ENCODE measurements at regions not wholly inside any gene's neighbourhood (a gene's known extent, or its start where the extent isn't known, plus 50 kb on each side); places are given as distances from the start of the nearest gene placed in this dataset.

DNA sequence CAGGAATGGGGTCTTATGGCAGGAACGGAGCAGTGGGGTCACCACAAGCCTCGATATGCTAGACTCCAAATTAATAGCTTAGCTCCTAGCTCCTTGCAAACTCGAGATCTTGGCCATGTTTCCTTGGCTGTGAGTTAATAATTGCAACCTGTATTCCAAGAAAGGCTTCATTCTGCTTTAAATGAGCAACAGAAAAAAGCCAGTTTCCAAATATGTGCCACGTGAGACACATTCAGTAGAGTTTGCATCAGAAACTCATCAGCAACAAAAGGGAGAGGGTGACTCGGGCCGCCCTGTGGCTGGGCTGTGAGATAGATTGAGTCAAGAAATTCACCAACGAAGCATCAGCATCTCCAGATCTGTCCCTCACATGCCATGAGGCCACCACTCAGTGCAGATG, 112.0 kb downstream of the NPTX2 start:
- H3K79me2 ChIP-seq (ENCODE audit: low read length), result no peaks in the 10 kb centered on the region
- no peaks in the 10 kb centered on the region for H3K9me3 ChIP-seq (ENCODE audit: low read length)
- no peak overlapping the region for H3K4me2 ChIP-seq (ENCODE audit: low read length)
- ChIA-PET POLR2A (ENCODE audit: unreplicated experiment) (no interaction called here), CTCF (interaction anchor here (0.7 kb wide), 1 partner anchor 1057 kb away, joined by 7 read pairs; no protein-coding TSS in a partner anchor)
- no peaks in the 10 kb centered on the region for H3K9me2 ChIP-seq (replicated peaks; ENCODE audit: low read length)
- ATAC-seq (no peak), DNase-seq (no peak)
- H3K27me3 ChIP-seq (ENCODE audit: low read length), result peaks cover 17% of the 10 kb centered on the region
- intact Hi-C loops (cut with micrococcal nuclease), result no loop called here
- no peak overlapping the region for H3K9ac ChIP-seq (ENCODE audit: low read length)
- TF ChIP-seq EZH2 (IDR thresholded peaks at IDR 0.05; ENCODE audit: low read length, unreplicated experiment), result no peak
- no peak for TF ChIP-seq EZH2phosphoT487 (IDR thresholded peaks at IDR 0.05; ENCODE audit: borderline replicate concordance, low read length)
- TF ChIP-seq, protein P1, sequence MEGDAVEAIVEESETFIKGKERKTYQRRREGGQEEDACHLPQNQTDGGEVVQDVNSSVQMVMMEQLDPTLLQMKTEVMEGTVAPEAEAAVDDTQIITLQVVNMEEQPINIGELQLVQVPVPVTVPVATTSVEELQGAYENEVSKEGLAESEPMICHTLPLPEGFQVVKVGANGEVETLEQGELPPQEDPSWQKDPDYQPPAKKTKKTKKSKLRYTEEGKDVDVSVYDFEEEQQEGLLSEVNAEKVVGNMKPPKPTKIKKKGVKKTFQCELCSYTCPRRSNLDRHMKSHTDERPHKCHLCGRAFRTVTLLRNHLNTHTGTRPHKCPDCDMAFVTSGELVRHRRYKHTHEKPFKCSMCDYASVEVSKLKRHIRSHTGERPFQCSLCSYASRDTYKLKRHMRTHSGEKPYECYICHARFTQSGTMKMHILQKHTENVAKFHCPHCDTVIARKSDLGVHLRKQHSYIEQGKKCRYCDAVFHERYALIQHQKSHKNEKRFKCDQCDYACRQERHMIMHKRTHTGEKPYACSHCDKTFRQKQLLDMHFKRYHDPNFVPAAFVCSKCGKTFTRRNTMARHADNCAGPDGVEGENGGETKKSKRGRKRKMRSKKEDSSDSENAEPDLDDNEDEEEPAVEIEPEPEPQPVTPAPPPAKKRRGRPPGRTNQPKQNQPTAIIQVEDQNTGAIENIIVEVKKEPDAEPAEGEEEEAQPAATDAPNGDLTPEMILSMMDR (conservative IDR thresholded peaks at IDR 0.05; ENCODE audit: low read depth, low read length), result no peak
- no peaks in the 10 kb centered on the region for H3K36me3 ChIP-seq (ENCODE audit: low read depth, low read length)
- no TSS peak for BruUV-seq (replicated peaks)
- no peak overlapping the region for H3K4me3 ChIP-seq (ENCODE audit: low read length)
- H3K27ac ChIP-seq (ENCODE audit: low read length), result no peak overlapping the region
- H3F3A ChIP-seq (ENCODE audit: low read length, unreplicated experiment), result no peaks in the 10 kb centered on the region
- H4K20me1 ChIP-seq (ENCODE audit: low read length), result no peaks in the 10 kb centered on the region
- H3K4me1 ChIP-seq (ENCODE audit: insufficient read depth, low read length), result no peaks in the 10 kb centered on the region
- H2AFZ ChIP-seq (ENCODE audit: low read length), result no peak overlapping the region

DNA sequence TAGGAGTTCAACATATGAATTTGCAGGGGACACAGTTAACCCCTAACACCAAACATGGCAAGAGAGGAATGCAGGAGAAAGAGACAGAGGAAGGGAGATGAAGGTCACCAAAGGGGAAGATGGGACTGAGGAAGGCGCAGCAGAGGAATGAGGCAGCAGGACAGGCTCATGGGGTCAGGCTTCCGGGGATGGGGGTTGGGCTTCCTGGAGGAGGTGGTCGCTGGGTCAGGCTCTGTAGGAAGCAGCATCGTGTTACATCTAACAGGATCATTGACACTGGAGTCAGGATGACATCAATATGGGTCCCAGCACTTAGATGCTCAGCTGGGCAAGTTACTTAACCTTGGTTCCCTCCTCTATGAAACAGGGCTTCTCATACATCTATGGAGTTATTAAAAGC, 113.2 kb downstream of the NPTX2 start:
- Histone ChIP-seq H3K9me3 (ENCODE audit: low read length) (no peaks in the 10 kb centered on the region), H3K4me1 (ENCODE audit: insufficient read depth, low read length) (no peaks in the 10 kb centered on the region), H2AFZ (ENCODE audit: low read length) (no peak overlapping the region), H4K20me1 (ENCODE audit: low read length) (no peaks in the 10 kb centered on the region), H3K27ac (ENCODE audit: low read length) (no peak overlapping the region), H3K9me2 (replicated peaks; ENCODE audit: low read length) (no peaks in the 10 kb centered on the region), H3K4me3 (ENCODE audit: low read length) (no peak overlapping the region), H3K79me2 (ENCODE audit: low read length) (no peaks in the 10 kb centered on the region), H3K9ac (ENCODE audit: low read length) (no peak overlapping the region), H3K36me3 (ENCODE audit: low read depth, low read length) (no peaks in the 10 kb centered on the region), H3K4me2 (ENCODE audit: low read length) (no peak overlapping the region), H3F3A (ENCODE audit: low read length, unreplicated experiment) (no peaks in the 10 kb centered on the region), H3K27me3 (ENCODE audit: low read length) (peaks cover 17% of the 10 kb centered on the region)
- DNase-seq, result no peak
- BruUV-seq (replicated peaks), result no TSS peak
- no peak for ATAC-seq
- POLR2A ChIA-PET (ENCODE audit: unreplicated experiment), result no interaction called here
- intact Hi-C loops (cut with micrococcal nuclease), result no loop called here
- no peak for TF ChIP-seq EZH2phosphoT487 (IDR thresholded peaks at IDR 0.05; ENCODE audit: borderline replicate concordance, low read length)
- TF ChIP-seq, protein P1 (conservative IDR thresholded peaks at IDR 0.05; ENCODE audit: low read depth, low read length), result no peak
- TF ChIP-seq EZH2 (IDR thresholded peaks at IDR 0.05; ENCODE audit: low read length, unreplicated experiment), result no peak
- CTCF ChIA-PET, result no interaction called here

DNA sequence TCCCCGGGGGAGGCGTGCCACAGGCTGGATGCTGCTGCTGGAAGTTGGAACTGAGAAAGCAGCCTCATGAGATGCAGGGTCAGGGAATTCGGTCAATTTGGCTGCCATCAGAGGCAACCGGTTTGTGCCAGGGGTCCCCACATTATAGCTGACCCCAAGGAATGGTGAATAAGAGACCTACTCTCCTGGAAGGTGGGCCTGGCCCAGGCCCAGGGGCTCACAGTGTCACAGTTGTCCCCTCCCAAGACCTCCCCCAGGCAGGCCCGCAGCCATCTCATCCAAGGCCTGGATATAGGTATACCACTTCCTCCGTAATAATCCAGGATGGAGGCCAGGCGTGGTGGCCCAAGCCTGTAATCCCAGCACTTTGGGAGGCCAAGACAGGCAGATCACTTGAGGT, 114.6 kb downstream of the NPTX2 start:
- POLR2A ChIA-PET (ENCODE audit: unreplicated experiment), result no interaction called here

More for the DNA sequence above, 114.6 kb downstream of the NPTX2 start:
- no peaks in the 10 kb centered on the region for H3F3A ChIP-seq (ENCODE audit: low read length, unreplicated experiment)
- no peaks in the 10 kb centered on the region for H3K79me2 ChIP-seq (ENCODE audit: low read length)
- ATAC-seq, result no peak
- H3K4me1 ChIP-seq (ENCODE audit: insufficient read depth, low read length), result no peaks in the 10 kb centered on the region
- TF ChIP-seq EZH2 (IDR thresholded peaks at IDR 0.05; ENCODE audit: low read length, unreplicated experiment), result no peak
- TF ChIP-seq, protein P1 (conservative IDR thresholded peaks at IDR 0.05; ENCODE audit: low read depth, low read length), result no peak
- TF ChIP-seq EZH2phosphoT487 (IDR thresholded peaks at IDR 0.05; ENCODE audit: borderline replicate concordance, low read length), result no peak
- BruUV-seq (replicated peaks), result no TSS peak
- no peak overlapping the region for H3K4me2 ChIP-seq (ENCODE audit: low read length)
- H3K27ac ChIP-seq (ENCODE audit: low read length), result no peak overlapping the region
- CTCF ChIA-PET, result no interaction called here
- intact Hi-C loops (cut with micrococcal nuclease), result no loop called here
- H3K9me2 ChIP-seq (replicated peaks; ENCODE audit: low read length), result no peaks in the 10 kb centered on the region
- no peak overlapping the region for H3K4me3 ChIP-seq (ENCODE audit: low read length)
- no peak overlapping the region for H2AFZ ChIP-seq (ENCODE audit: low read length)
- no peaks in the 10 kb centered on the region for H4K20me1 ChIP-seq (ENCODE audit: low read length)
- no peaks in the 10 kb centered on the region for H3K36me3 ChIP-seq (ENCODE audit: low read depth, low read length)
- H3K9me3 ChIP-seq (ENCODE audit: low read length), result no peaks in the 10 kb centered on the region
- no peak for DNase-seq
- peaks cover 17% of the 10 kb centered on the region for H3K27me3 ChIP-seq (ENCODE audit: low read length)
- no peak overlapping the region for H3K9ac ChIP-seq (ENCODE audit: low read length)

Measured in PC-3 (cell line).